GM12864 (cell line): ENCODE measurements at regions not wholly inside any gene's neighbourhood (a gene's known extent, or its start where the extent isn't known, plus 50 kb on each side); places are given as distances from the start of the nearest gene placed in this dataset.

Source experiments
- DNase-seq: peaks from one replicate; pipeline ENCODE4 v3.0.0-alpha.2; 2011; ENCODE audit warnings: low read depth
- H3K4me3 ChIP-seq: 2 replicates; pipeline ENCODE4 v1.5.1; 2011; ENCODE audit warnings: mild to moderate bottlenecking, low read depth, low read length, control low read depth
- CTCF ChIP-seq: IDR thresholded peaks from 2 replicates; pipeline ENCODE4 v1.5.1; 2011; ENCODE audit warnings: low read depth, mild to moderate bottlenecking, moderate library complexity, low read length, control low read depth, inconsistent platforms; ENCODE audit errors: missing control alignments

- no peak overlapping the region for H3K4me3 ChIP-seq
- no peak for TF ChIP-seq CTCF
- no peak for DNase-seq
Measured at GRCh38 chr3:81033185-81033584, 728.3 kb downstream of the GBE1 start.

GRCh38 chr3:81029861-81030260, 731.6 kb downstream of the GBE1 start:
- no peak overlapping the region for H3K4me3 ChIP-seq
- no peak for DNase-seq
- TF ChIP-seq CTCF = no peak

- H3K4me3 ChIP-seq = no peak overlapping the region
- TF ChIP-seq CTCF = no peak
- DNase-seq = no peak
Measured at GRCh38 chr3:81027344-81027743, 734.1 kb downstream of the GBE1 start.

GRCh38 chr3:81024560-81024959, 736.9 kb downstream of the GBE1 start:
- H3K4me3 ChIP-seq = no peak overlapping the region
- no peak for TF ChIP-seq CTCF
- no peak for DNase-seq

GRCh38 chr3:81022339-81022738, 739.1 kb downstream of the GBE1 start:
- H3K4me3 ChIP-seq = no peak overlapping the region
- no peak for DNase-seq
- TF ChIP-seq CTCF = no peak

GRCh38 chr3:81013360-81013759, 748.1 kb downstream of the GBE1 start:
- no peak for DNase-seq
- no peak overlapping the region for H3K4me3 ChIP-seq
- TF ChIP-seq CTCF = no peak

GRCh38 chr3:81005992-81006391, 755.5 kb downstream of the GBE1 start:
- no peak overlapping the region for H3K4me3 ChIP-seq
- DNase-seq = no peak
- TF ChIP-seq CTCF = no peak
